GM18951 (cell line): ENCODE measurements at regions not wholly inside any gene's neighbourhood (a gene's known extent, or its start where the extent isn't known, plus 50 kb on each side); places are given as distances from the start of the nearest gene placed in this dataset.

Experiments used
- POLR2A ChIP-seq: IDR thresholded peaks from 4 replicates; pipeline ENCODE4 v1.6.1; 2011; ENCODE audit warnings: mild to moderate bottlenecking; ENCODE audit not compliant: insufficient read length, insufficient read depth; ENCODE audit errors: extremely low read depth
- in situ Hi-C: fragments of 300-500 bp; cut with MboI; formaldehyde crosslinking; loops from one replicate; pipeline ENCODE4 v1.12.0; 2022; ENCODE audit warnings: low sequenced_read_pairs, mixed read lengths, inconsistent platforms; ENCODE audit not compliant: unreplicated experiment

DNA sequence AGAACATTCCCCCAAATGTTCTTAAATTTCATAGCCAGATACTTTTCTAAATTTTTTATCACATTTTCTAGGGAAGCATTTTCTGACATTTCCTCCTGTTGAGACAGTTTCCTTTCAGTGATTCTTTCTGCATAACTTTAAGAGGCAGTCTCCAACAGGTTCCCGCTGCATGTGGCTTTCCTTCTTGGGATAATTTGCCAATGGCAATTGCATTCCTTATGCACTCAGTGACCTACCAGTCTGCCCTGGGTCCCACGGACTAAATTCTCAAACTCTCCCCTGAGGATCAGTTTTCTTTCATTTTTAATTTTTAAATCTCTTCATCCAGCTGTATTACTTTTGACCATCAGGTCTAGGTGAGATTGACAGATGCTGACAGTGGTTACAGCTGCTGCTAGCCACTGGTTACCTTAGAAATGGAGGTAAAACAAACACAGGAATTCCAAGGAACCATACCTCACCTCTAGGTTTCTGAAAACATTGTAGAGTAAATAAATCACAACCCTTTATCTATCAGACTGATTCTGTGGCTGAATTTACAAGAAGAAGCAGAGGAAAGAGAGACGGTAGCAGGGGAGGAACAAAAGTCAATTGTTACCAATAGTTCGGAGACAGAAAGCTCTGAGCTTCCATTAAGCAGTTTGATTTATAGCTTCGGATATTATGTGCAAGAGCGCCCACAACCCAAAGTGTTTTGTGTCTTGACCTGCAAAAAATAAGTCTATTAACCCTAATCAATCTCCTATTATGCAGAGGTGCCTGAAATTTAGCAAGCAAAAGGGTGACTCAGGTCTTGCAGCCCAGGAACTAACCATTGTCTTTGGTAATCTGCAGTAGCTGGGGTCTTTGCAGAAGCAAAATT is 216.0 kb downstream of the PMP22 start:
- in situ Hi-C loops = no loop called here
- no peak for TF ChIP-seq POLR2A

- in situ Hi-C loops = no loop called here
- TF ChIP-seq POLR2A = no peak
Measured at GRCh38 chr17:15048381-15048780, 216.7 kb downstream of the PMP22 start.

- in situ Hi-C loops = no loop called here
- no peak for TF ChIP-seq POLR2A
Measured at GRCh38 chr17:15042311-15042710, 222.8 kb downstream of the PMP22 start.

GRCh38 chr17:15039366-15039765 is 225.8 kb downstream of the PMP22 start:
- in situ Hi-C loops = no loop called here

GRCh38 chr17:15038656-15039055 is 226.5 kb downstream of the PMP22 start:
- in situ Hi-C loops = no loop called here

More at GRCh38 chr17:15039366-15039765, 225.8 kb downstream of the PMP22 start:
- TF ChIP-seq POLR2A = no peak

GRCh38 chr17:15036238-15036637 is 228.9 kb downstream of the PMP22 start:
- in situ Hi-C loops = no loop called here
- no peak for TF ChIP-seq POLR2A

More at GRCh38 chr17:15038656-15039055, 226.5 kb downstream of the PMP22 start:
- TF ChIP-seq POLR2A = no peak

DNA sequence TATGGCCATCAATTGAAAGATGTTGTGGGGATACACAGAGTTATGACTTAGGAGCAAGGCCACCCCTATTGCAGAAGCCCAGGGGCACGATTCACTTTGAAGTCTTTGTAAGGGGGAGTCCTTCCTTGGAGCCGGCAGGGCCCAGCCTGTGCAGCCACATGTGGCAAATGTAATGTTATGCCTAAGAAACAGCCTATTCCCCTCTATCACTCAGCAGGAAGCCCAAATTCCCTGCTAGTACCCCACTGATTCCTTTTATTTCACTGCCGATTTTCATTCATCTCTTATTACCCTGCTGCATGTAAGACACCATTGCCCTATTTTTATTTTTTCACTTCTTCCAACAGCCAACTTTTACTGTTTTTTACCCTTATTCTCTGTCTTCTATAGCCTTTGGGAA is 233.2 kb downstream of the PMP22 start:
- in situ Hi-C loops = no loop called here
- TF ChIP-seq POLR2A = no peak

- in situ Hi-C loops = no loop called here
Measured at GRCh38 chr17:15029469-15029868, 235.7 kb downstream of the PMP22 start.

DNA sequence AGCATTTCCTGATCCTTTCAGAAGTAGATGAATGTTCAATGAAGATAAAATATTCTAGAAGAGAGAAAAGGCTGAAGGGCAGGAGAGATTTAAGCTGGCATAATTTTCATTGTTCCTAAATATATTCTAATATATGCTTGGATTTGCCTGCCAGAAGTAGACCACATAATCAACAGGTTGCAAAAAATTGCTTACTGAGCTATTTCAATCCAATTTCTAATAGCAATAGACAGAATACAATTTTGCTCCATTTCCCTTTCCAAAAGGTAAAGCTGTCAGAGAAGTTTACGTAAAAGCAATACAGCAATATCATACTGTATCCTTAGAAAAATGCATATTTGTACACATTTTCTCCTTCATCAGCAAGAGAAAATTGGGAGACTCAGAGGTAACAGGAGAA is 237.3 kb downstream of the PMP22 start:
- TF ChIP-seq POLR2A = no peak
- in situ Hi-C loops = no loop called here

More at GRCh38 chr17:15029469-15029868, 235.7 kb downstream of the PMP22 start:
- no peak for TF ChIP-seq POLR2A

DNA sequence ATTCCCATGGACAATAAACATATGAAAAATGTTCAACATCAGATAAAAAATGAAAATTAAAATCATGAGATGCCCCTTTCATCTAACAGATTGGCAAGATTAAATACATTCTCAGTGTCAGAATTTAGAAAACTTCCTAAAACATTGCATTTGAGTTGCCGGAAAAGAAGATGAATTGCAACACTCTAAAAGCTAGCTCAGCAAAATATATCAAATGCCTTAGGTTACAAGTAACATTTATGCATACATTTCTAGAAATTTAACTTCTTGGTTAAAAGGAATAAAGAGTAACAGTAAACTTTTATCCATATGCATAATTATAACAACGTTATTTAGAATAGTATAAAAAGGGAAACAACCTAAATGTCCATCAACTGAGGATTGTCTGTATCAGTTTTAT is 239.0 kb downstream of the PMP22 start:
- TF ChIP-seq POLR2A = no peak
- in situ Hi-C loops = no loop called here

DNA sequence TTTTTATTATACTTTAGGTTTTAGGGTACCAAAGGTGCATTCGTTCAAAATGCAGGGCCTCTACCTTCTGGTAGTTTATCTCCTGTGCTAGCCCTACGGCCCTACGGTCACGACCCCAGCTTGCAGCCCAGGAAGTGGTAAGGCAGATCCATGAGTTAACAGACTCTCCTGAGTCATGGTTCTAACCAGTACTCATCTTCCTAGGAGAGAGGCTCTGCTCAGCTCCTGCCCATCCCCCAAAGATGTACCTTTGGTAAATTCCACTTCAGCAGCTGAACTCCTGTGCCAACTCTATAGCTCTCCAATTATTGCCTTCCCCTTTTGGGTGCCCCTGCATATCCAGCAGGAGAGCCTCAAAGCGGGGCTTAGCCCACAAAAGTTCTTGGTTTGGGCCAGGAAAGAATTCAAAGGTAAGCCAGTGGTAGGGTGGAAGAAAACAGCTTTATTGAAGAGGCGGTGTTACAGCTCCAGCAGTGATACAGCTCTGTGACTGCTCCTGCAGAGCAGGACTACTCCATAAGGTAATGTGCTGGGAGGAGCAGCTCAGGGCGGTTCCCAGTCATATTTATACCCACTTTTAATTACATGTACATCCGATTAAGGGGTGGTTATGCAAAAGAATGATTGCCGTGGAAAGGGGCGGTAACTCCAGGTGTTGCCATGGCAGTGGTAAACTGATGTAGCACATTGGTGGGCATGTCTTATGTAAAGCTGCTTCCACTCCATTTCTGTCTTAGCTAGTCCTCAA is 241.4 kb downstream of the PMP22 start:
- in situ Hi-C loops = no loop called here
- no peak for TF ChIP-seq POLR2A

GRCh38 chr17:15019158-15019557 is 246.0 kb downstream of the PMP22 start:
- in situ Hi-C loops = no loop called here
- no peak for TF ChIP-seq POLR2A

DNA sequence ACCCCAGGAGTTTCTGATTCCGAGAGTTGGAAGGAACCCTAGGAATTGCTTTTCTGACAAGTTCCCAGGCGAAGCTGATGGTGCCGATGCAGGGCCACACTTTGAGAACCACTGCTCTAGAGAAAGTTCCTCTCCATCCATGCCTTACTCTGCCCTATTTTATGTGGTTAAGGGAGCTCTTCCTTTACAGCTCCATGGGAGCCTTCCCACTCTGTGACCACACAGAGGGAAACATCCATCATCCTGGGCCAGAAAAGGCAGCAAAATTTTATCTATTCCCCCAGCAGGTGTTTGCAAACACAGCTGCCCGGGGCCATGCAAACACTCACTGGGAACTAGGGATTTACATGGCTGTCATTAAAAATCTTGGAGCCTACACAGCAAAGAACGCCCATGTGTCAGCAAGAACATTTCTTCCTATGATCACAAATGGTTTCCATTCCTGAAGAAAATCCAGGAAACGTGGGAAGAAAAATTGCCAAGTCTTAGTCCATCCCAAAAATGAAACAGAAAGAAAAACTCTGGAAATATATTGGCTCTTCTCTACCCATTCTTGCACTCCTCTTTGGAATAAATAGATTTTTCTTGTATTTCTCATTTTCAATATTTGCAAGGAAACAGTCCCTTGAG is 252.7 kb downstream of the PMP22 start:
- in situ Hi-C loops = no loop called here
- no peak for TF ChIP-seq POLR2A
